ENCODE measurements at regions not wholly inside any gene's neighbourhood (a gene's known extent, or its start where the extent isn't known, plus 50 kb on each side); places are given as distances from the start of the nearest gene placed in this dataset.

- intact Hi-C loops (cut with DNase I; ENCODE audit: low total_unique reads): no loop called here
- Histone ChIP-seq H3K27me3 (no peaks in the 10 kb centered on the region), H3K27ac (no peak overlapping the region), H3K9me3 (no peaks in the 10 kb centered on the region), H3K36me3 (no peaks in the 10 kb centered on the region), H3K4me3 (no peak overlapping the region), H3K4me1 (no peaks in the 10 kb centered on the region)
- TF ChIP-seq POLR2AphosphoS5 (IDR thresholded peaks at IDR 0.05) (no peak), EP300 (IDR thresholded peaks at IDR 0.05) (no peak), POLR2A (IDR thresholded peaks at IDR 0.05) (no peak), CTCF (IDR thresholded peaks at IDR 0.05) (no peak)
- no peak for DNase-seq
Observed at GRCh38 chr13:55569514-55569913, 1571.2 kb upstream of the PRR20A start.

- H3K4me3 ChIP-seq: no peak overlapping the region
- intact Hi-C loops (cut with DNase I; ENCODE audit: low total_unique reads): no loop called here
- no peaks in the 10 kb centered on the region for H3K27me3 ChIP-seq
- H3K4me1 ChIP-seq: no peaks in the 10 kb centered on the region
- 79 to 96% (median 81%) methylated on average over 1 of the region's 1 CpG for WGBS, 5 donors
- no peak for DNase-seq
- TF ChIP-seq EP300 (IDR thresholded peaks at IDR 0.05) (no peak), POLR2AphosphoS5 (IDR thresholded peaks at IDR 0.05) (no peak), CTCF (IDR thresholded peaks at IDR 0.05) (no peak), POLR2A (IDR thresholded peaks at IDR 0.05) (no peak)
- H3K9me3 ChIP-seq: no peaks in the 10 kb centered on the region
- H3K36me3 ChIP-seq: no peaks in the 10 kb centered on the region
- no peak overlapping the region for H3K27ac ChIP-seq
Observed at GRCh38 chr13:55570371-55570770, 1570.3 kb upstream of the PRR20A start.

GRCh38 chr13:55571237-55571867, 1569.4 kb upstream of the PRR20A start:
- WGBS, 5 donors: 26 to 54% (median 37%) methylated on average over 2 of the region's 2 CpGs
- no peak overlapping the region for H3K27ac ChIP-seq
- no peak for TF ChIP-seq POLR2A (IDR thresholded peaks at IDR 0.05)
- TF ChIP-seq POLR2AphosphoS5 (IDR thresholded peaks at IDR 0.05): no peak
- no peak for TF ChIP-seq EP300 (IDR thresholded peaks at IDR 0.05)
- TF ChIP-seq CTCF (IDR thresholded peaks at IDR 0.05): no peak
- H3K9me3 ChIP-seq: no peaks in the 10 kb centered on the region
- no peak overlapping the region for H3K4me3 ChIP-seq
- H3K4me1 ChIP-seq: no peaks in the 10 kb centered on the region
- H3K27me3 ChIP-seq: no peaks in the 10 kb centered on the region
- no peaks in the 10 kb centered on the region for H3K36me3 ChIP-seq
- no peak for DNase-seq
- intact Hi-C loops (cut with DNase I; ENCODE audit: low total_unique reads): no loop called here

GRCh38 chr13:55572408-55572807, 1568.3 kb upstream of the PRR20A start:
- TF ChIP-seq POLR2A (IDR thresholded peaks at IDR 0.05) (no peak), EP300 (IDR thresholded peaks at IDR 0.05) (no peak), CTCF (IDR thresholded peaks at IDR 0.05) (no peak), POLR2AphosphoS5 (IDR thresholded peaks at IDR 0.05) (no peak)
- intact Hi-C loops (cut with DNase I; ENCODE audit: low total_unique reads): no loop called here
- no peak for DNase-seq

More at GRCh38 chr13:55572408-55572807, 1568.3 kb upstream of the PRR20A start:
- Histone ChIP-seq H3K36me3 (no peaks in the 10 kb centered on the region), H3K4me3 (no peak overlapping the region), H3K4me1 (no peaks in the 10 kb centered on the region), H3K27ac (no peak overlapping the region), H3K27me3 (no peaks in the 10 kb centered on the region), H3K9me3 (no peaks in the 10 kb centered on the region)

Measured in stomach (tissue), 8 donors.